ENCODE measurements at regions not wholly inside any gene's neighbourhood (a gene's known extent, or its start where the extent isn't known, plus 50 kb on each side); places are given as distances from the start of the nearest gene placed in this dataset.

GRCh38 chr2:66691031-66691965 lies 256.4 kb downstream of the MEIS1 start:
- no peak for DNase-seq (ENCODE audit: low spot score)

- no peak for DNase-seq (ENCODE audit: low spot score)
Measured at GRCh38 chr2:66692521-66693054, 257.7 kb downstream of the MEIS1 start.

DNA sequence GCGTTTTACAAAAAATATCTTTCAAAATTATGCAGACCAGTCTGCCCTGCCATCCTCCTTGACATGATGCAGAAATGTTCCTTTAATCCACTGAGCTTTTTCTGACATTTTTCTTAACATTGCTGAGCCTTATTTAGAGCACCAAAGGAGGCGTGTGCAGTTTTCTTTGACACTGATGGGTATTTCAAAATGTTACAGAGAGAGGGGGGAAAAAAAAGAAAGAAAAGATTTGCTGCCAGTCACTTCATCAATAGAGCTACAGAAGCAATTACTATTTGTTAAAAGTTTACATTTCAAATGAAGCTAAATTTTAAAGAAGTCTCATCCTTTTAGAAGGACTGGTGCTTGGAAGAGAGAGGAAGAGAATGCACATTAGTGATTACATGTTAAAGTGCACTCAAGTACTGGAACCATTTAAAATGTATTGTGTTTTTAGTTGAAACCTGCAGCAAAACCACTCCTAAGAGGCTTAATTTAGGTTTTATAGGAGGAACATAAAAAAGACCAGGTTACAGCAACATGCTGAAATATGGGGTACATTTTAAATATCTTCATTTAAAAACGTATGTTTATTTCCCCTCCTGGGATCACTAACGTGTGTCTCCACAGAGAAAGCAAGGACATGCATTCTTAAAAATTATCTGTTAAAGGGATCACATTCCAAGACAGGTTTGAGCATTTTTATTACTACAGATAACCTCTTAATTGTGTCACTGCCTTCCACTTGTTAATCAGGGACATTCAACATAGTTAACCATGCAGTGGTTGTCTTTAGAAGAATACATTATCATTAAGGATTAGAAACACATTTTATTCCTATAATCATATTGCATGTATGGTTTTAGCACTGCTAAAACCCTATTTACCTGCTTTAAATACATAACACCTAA lies 258.4 kb downstream of the MEIS1 start:
- no peak for DNase-seq (ENCODE audit: low spot score)

DNA sequence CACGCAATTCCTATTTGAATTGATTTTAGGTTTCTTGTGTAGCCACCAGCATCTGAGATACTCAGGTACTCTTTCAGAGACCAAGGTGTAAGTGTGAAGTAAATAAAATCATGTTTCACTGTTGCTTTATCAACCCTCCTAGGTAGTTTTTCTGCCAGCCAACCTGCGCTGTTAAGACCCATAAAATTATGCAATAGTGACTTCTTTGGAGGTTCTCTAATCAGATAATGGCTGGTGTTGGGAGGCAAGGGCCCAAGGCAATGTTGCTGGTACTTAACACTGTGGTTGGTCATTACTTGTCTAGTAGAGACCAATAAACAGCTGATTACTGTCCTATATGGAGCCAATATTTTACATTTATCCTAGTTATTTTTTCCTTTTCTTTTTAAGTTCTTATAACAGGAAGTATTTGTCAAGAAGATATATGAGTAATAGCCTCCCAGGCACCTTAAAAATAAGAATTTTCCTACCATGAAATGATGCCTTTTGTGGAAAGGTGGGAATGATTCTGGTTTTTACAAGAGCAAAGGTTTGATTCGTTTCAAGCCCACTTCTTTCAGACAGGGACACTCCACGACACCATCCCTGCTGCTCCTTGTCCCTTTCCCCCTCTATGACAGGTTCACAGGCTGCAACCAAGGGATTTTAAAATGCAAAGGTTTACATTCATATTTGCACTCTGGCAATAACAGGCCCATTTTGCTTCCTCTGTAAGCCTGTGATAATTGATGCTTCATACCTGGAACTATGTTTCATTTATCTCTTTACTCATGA lies 259.3 kb downstream of the MEIS1 start:
- DNase-seq (ENCODE audit: low spot score) = no peak

GRCh38 chr2:66695226-66695735 lies 260.4 kb downstream of the MEIS1 start:
- DNase-seq (ENCODE audit: low spot score) = no peak

GRCh38 chr2:66696374-66696773 lies 261.4 kb downstream of the MEIS1 start:
- DNase-seq (ENCODE audit: low spot score) = no peak

DNA sequence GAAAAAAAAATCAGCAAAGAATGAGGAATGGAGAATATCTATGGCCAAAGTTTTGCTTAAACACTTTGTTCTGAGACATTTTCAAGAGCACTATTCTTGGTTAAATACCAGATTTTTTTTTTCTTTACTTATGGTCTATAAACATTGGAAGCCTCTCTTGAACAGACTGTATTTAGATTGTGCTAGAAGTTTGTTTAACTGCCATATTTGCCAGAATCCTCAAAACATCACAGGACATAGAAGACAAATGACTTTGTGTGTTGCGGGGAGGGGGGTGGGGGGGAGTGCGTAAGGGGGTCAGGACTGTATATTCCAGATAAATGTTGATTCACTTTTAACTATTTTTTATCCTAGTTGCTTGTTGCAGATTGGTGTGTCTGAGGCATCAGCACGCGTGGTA lies 262.0 kb downstream of the MEIS1 start:
- no peak for DNase-seq (ENCODE audit: low spot score)

DNA sequence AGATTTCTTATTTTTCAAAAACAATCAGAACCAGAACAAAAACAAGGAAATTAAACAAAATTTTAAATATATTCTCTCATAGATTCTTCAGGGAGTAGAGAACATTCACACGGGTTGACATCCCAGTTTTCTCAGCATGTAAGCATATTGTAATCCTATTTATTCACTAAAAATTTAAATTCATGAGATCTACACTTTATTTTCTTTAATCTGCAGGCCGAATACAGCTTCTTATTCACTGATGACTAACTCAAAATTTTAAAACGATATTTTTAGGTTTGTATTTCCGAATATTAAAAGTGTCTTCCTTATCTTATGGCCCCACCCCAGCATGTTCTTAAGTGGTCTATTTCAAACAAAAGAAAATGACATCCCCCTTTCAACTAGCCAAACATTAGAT lies 262.4 kb downstream of the MEIS1 start:
- no peak for DNase-seq (ENCODE audit: low spot score)

DNA sequence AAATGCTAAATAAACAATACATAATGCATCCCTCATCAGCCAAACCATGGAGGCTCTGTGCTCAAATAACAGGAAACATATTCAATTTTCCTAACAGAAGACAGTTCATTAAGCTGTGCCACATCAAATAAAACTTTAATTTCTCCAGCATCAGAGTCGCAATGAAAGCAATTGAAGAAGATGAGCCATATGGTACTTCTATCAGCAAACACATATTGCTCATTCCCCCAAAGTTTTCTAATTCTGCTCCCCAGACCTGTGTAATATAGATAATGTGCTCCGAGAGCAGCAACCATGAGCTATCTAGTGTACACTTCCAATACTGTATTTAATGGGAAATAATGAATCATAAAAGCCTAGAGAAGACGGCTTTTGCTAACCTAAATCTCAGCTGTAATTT lies 263.2 kb downstream of the MEIS1 start:
- DNase-seq (ENCODE audit: low spot score) = no peak

- DNase-seq (ENCODE audit: low spot score) = no peak
Measured at GRCh38 chr2:66698576-66699239, 263.8 kb downstream of the MEIS1 start.

- no peak for DNase-seq (ENCODE audit: low spot score)
Measured at GRCh38 chr2:66699416-66699792, 264.5 kb downstream of the MEIS1 start.

DNA sequence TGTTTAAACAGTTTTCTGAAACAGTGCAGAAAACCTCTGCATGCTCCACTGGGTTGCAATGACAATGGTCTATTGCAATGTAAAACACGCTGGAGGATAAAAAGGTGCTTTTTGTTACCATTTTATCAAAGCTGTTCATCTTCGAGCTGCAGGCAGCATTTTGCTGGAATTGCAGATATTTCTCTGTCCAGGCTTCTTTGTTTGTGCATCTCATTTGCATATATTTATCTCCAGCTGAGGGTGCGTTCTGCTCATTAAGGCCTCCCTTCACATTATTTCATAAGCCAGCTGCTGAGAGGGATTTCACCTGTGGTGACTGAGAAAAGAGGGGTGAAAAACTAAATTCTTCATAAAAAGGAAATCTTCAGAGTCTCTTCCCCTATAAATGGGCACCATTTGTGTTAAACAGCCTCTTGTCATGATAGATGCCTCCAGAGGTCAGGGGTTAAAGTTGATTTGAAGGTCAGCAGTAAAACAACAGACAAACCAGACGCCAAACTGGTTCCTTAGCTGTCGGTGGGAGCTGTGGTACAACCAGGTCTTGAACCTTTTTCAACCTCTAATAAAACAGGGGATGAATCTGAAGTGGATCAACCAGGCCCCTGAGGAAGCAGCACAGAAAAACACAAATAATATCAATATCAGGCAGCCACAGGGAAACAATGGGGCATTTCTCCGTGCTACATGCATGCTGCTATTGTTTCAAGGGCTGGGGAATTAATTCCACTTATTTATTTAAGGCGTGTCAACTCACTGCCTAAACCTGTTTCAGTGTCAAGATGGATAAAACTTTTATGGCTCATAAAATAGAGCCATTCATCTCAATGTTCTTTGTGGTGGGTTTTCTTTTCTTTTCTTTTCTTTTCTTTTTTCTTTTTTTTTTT lies 265.1 kb downstream of the MEIS1 start:
- DNase-seq (ENCODE audit: low spot score) = no peak

- DNase-seq (ENCODE audit: low spot score) = no peak
Measured at GRCh38 chr2:66700677-66701066, 265.7 kb downstream of the MEIS1 start.

DNA sequence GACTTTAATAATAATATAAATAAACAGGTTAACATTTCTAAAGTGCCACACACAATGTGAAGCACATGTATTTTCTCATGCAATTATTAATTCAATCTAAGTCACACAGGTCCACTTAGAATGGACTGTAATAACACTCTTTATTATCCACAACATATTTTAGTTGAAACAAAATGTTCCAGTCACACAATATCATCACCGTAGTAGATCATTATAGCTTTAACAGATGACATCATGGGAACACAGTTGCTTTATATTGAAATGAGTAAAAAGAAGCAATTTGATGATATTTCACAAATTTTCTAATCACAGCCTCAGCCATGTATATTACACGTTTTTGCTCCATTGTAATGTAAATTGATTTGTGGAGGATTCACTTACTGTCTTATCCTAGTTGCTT lies 266.3 kb downstream of the MEIS1 start:
- no peak for DNase-seq (ENCODE audit: low spot score)

GRCh38 chr2:66701656-66702055 lies 266.7 kb downstream of the MEIS1 start:
- DNase-seq (ENCODE audit: low spot score) = no peak

DNA sequence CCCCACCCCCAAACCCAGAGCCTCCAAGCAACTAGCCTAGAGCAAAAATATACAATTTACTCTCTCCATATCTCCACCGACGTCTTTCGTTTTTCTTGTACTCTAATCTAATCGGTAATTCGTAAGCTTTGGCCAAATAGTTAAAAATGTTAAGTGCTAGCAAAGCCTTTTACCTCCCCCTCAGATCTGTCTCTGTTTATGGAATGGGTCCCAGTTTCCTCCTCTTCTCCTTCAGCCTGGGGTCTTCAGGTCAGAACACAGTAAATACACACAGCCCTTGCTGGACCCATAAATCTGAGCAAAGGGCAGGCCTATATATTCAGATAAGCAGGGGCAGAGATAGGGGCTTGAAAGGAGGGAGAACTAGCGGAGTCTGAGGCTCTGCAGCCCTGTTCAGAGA lies 267.4 kb downstream of the MEIS1 start:
- no peak for DNase-seq (ENCODE audit: low spot score)

DNA sequence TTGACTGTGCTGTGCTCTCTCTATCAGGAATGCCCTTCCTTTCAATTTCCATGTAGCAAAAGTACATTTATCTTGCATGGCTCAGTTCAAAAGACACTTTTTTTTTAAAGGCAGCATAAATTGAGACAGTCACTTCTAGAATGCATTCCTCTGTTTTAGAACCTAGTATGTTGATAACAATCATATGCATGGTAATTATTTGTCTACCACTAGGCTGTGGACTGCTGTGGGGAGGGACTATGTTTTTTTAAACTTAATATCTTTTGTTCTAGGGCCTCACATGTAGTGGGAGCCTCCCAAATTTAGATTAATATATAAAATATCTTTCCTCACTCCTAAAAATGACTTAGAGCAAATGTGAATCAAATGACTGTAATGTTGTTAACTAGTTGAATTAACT lies 269.9 kb downstream of the MEIS1 start:
- no peak for DNase-seq (ENCODE audit: low spot score)

DNA sequence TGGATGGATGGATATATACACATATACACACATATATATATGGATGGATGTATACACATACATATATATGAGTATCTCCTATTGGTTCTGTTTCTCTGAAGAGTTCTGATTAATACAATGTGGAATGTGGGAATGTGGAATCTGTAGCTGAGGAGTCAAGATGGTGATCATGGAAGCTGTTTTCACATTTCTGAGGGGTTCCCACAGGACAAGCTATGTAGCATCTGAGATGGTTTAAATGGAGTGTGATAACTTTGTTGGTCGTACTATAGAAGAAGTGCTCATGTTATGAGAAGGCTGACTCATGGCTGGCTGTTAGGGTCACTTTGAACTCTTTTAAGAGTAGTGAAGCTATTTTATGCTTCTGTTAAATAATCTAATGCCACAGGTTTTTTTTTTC lies 279.7 kb downstream of the MEIS1 start:
- no peak for DNase-seq (ENCODE audit: low spot score)

GRCh38 chr2:66717218-66717905 lies 282.4 kb downstream of the MEIS1 start:
- no peak for DNase-seq (ENCODE audit: low spot score)

- DNase-seq (ENCODE audit: low spot score) = no peak
Measured at GRCh38 chr2:66717973-66718372, 283.0 kb downstream of the MEIS1 start.
